ENCODE measurements at regions not wholly inside any gene's neighbourhood (a gene's known extent, or its start where the extent isn't known, plus 50 kb on each side); places are given as distances from the start of the nearest gene placed in this dataset.

DNA sequence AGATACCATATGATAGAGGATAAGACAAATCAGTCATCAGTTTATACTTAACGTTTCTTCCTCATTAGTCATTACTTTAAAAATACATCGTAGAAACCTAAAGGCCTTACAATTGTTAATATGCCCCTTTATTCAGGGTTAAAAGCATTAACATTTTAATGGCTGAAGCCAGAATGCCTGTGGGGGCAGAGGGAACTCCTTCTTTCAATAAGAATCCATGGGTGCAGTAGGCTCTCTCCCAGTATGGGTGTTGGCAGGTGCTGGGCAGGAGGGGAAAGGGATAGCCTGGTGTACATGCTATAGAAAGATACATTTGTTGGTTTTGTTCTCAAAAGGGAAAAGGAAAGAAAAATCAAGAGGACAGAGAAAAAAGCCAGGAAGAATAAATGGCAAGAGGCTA lies 1035.7 kb upstream of the POU3F3 start:
- no peak for DNase-seq (ENCODE audit: extremely low read depth, low read depth)
- no peak overlapping the region for H3K4me3 ChIP-seq (replicated peaks; ENCODE audit: low read depth, low read length)
- TF ChIP-seq CTCF (IDR thresholded peaks at IDR 0.05; ENCODE audit: low read depth, low read length, missing control alignments): no peak

- no peak overlapping the region for H3K4me3 ChIP-seq (replicated peaks; ENCODE audit: low read depth, low read length)
- no peak for DNase-seq (ENCODE audit: extremely low read depth, low read depth)
- TF ChIP-seq CTCF (IDR thresholded peaks at IDR 0.05; ENCODE audit: low read depth, low read length, missing control alignments): no peak
These were observed 1034.3 kb upstream of the POU3F3 start for GRCh38 chr2:103819599-103819998.

DNA sequence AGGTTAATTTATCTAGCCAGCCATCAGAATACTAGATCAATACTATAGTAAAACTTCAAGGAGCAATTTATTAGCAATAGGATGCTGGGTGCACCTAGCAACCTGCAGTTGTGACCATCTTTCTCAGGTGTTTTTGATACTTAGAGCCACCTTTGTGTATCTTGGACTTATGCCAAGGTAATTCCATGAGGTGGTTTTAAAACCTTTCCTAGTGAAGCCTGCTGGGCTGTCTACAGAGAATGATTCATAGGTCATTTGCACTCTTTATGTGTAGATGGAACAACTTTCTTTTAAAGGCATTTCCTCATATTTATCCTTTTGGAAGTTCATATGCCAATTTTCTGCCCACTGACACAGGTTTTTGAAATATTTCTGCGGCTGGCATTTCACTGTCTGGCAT lies 1030.1 kb upstream of the POU3F3 start:
- no peak overlapping the region for H3K4me3 ChIP-seq (replicated peaks; ENCODE audit: low read depth, low read length)
- TF ChIP-seq CTCF (IDR thresholded peaks at IDR 0.05; ENCODE audit: low read depth, low read length, missing control alignments): no peak
- no peak for DNase-seq (ENCODE audit: extremely low read depth, low read depth)

GRCh38 chr2:103847276-103847675 lies 1006.6 kb upstream of the POU3F3 start:
- TF ChIP-seq CTCF (IDR thresholded peaks at IDR 0.05; ENCODE audit: low read depth, low read length, missing control alignments): no peak
- no peak for DNase-seq (ENCODE audit: extremely low read depth, low read depth)
- H3K4me3 ChIP-seq (replicated peaks; ENCODE audit: low read depth, low read length): no peak overlapping the region

- no peak for TF ChIP-seq CTCF (IDR thresholded peaks at IDR 0.05; ENCODE audit: low read depth, low read length, missing control alignments)
These were observed 994.7 kb upstream of the POU3F3 start for GRCh38 chr2:103859238-103859637.

DNA sequence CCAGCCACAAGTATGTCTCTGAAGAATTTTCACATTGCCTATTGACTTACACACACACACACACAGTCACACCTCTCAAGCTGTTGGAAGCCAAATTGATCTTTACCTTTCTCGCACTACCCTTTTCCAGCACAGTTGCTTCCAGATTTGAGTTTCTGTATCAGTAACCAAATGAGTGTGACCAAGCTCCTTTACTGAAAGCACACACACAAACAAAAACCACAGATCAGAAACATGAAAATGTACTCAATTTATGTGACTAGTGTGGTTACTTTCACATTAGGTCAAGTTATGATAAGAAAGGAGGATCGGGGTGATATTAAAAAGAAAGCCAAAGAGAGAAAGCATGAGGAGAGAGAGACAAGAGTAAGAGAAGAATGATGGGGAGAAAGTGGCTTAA lies 993.9 kb upstream of the POU3F3 start:
- no peak for DNase-seq (ENCODE audit: extremely low read depth, low read depth)
- H3K4me3 ChIP-seq (replicated peaks; ENCODE audit: low read depth, low read length): no peak overlapping the region
- no peak for TF ChIP-seq CTCF (IDR thresholded peaks at IDR 0.05; ENCODE audit: low read depth, low read length, missing control alignments)

More at GRCh38 chr2:103859238-103859637, 994.7 kb upstream of the POU3F3 start:
- no peak for DNase-seq (ENCODE audit: extremely low read depth, low read depth)
- no peak overlapping the region for H3K4me3 ChIP-seq (replicated peaks; ENCODE audit: low read depth, low read length)

GRCh38 chr2:103868396-103868795 lies 985.5 kb upstream of the POU3F3 start:
- no peak for TF ChIP-seq CTCF (IDR thresholded peaks at IDR 0.05; ENCODE audit: low read depth, low read length, missing control alignments)
- no peak overlapping the region for H3K4me3 ChIP-seq (replicated peaks; ENCODE audit: low read depth, low read length)
- no peak for DNase-seq (ENCODE audit: extremely low read depth, low read depth)

Measured in HFF-Myc (cell line).